T follicular helper cell (primary cell): ENCODE measurements at regions not wholly inside any gene's neighbourhood (a gene's known extent, or its start where the extent isn't known, plus 50 kb on each side); places are given as distances from the start of the nearest gene placed in this dataset.

Source experiments
- DNase-seq: peaks from one replicate; pipeline ENCODE4 v3.0.0-alpha.2; 2020; ENCODE audit warnings: low read depth

DNA sequence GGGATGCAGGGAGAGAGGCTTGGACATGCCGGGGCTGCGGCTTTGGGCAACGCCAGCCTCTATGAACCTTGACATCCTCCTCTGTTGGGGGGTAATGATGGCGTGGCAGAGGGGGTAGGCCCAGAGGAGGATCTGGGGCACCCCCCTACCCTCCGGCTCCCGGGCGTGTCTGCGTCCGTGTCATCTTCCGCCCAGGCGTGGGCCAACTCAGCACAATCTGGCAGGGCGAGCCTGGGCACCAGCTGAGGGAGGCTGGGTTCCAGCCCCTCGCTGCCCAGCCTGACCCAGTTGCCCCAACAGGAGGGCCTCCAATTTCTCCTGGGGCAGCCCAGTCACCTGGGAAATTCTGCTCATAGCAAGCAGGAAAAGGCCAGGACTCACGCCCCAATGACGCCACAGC is 62.9 kb upstream of the IL17B start:
- DNase-seq = no peak

DNA sequence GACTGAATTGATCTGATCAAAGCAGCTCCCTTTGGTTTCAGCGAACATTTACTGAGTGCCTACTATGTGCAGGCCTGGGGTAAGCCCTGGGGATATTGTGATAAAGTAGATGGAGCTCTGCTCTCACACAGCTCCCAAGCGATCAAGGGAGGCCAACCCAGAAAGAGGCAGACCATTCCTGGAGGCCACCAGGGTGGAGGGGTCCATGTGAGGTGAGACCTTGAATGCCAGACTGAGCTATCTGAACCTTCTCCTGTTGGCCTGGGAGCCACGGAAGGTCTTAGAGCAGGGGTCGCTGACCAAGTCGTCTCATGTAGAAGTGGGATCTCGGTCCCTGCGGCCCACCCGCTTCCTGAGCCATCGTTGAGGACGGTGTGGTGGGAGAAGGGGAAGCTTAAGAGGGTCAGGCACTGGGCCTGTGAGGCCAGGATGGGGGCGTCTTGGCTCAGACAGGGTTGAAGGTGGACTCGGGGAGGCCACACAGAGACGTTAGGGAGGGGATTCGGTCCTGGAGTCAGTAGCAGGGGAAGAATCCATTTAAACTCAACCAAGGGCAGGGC is 62.2 kb upstream of the IL17B start:
- DNase-seq = no peak

DNA sequence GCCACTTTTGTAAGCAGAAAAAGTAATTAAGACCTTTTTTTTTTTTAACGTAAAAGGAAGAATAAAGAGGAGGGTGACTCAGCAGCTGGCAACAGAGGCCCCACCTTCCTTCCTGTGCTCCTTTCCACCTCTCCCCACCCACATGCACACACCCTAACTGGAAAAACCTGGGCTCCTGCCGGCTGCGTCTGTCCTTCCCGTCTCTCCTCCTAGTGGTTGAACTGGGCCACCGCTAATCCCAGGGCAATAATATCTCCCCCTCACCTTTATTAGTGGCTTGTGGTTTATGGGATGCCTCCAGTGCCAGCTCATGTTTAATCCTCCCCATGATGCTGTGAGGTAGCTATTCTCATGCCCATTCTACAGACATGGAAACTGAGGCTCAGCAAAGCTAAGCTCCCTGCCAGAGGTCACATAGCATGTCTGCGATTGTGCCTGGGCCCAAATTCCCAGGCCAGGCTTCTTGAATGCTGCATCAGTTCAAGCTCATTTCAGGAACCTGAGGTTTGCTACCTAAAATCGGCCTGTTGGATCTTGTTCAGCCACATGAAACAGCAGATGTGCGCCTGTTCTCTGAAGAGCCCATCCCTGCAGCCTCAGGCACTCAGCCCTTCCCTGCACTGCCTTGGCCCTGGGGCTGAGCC is 60.9 kb upstream of the IL17B start:
- DNase-seq = no peak

DNA sequence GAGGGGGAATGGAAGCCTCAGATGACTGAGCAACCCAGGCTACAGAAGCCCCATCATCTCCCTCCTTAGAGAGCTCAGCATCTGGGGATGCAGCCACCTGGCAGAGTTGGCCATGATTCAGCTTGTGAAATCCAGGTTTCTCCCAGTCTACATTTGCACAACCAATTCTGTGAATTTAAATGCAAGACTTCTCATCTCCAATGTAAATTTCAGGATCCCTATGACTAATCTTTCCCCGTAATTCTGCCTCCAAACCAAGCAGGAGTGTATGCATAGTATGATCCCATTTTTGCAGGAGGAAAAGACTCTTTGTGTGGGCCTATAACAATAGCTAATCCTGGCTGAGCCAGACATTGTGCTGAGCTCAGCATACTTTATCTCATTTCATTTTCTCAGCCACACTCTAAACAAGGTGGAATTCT is 59.6 kb upstream of the IL17B start:
- DNase-seq = no peak

DNA sequence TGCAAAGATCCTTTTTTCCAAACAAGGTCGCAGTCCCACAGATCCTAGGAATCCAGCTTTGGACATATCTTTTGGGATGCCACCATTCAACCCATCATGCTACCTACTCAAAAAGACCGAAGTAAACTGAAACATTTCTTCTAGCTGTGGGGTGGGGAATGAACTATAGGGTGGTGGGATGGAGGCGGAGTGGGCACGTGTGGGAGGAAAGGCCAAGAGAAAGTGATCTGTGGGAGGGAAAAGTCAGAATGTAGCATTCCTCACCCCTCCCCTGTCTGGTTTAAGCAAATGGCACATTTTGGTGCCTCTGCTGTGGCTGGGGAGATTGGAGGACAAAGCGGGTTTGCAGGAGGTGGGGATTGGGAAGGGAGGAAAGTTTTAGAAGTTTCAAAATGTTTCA is 59.2 kb upstream of the IL17B start:
- no peak for DNase-seq

DNA sequence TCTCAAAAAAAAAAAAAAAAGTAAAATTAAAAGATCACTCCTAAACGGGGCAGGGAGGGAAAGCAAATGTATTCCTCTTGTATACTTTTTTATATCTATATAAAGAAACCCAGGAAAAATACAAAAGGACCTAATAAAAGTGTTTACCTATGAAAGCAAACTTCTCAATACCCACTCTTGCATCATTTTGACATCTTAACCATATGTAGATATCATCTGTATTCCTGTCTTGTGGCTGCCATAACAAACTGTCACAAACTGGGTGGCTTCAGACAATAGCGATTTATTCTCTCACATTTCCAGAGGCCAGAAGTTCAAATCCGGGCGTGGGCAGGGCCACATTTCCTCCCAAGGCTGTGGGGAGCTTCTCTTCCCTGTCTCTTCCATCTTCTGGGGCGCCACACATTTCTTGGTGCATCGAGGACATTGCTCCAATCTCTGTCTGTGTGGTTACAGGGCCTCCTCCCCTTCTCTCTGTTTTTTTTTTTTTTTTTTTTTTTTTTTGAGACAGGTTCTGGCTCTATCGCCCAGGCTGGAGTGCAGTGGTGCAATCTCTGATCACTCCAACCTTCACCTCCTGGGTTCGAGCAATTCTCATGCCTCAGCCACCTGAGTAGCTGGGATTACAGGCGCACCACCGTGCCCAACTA is 58.4 kb upstream of the IL17B start:
- DNase-seq = no peak

DNA sequence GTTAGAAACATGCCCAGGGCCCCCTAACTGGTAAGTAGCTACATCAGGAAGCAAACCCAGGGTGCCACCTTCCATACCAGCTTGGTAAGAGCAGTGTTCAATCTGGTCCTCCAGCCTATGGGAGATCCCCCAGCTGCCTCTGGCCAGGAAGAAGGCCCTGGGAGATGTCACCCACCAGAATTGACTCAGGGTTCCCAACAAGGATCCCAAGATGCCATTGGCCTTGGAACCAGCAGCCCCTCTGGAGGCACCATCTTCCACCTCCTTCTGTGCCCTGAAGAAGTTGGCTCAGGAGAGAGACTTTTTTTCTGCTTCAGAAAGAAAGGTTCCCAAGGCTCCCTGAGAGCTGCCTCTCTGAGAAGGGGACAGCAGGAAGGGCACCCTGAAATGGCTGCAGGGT is 56.6 kb upstream of the IL17B start:
- no peak for DNase-seq

DNA sequence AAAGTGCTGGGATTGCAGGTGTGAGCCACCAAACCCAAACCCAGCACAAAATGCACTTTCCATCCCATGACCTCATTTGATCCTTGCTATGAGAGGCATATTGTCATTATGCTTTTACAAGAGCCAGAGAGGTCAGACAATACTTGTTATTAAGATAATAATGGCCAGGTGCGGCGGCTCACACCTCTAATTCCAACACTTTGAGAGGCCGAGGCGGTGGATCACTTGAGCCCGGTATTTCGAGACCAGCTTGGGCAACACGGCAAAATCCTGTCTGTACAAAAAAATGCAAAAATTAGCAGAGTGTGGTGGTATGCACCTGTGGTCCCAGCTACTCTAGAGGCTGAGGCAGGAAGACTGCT is 55.9 kb upstream of the IL17B start:
- DNase-seq = no peak

DNA sequence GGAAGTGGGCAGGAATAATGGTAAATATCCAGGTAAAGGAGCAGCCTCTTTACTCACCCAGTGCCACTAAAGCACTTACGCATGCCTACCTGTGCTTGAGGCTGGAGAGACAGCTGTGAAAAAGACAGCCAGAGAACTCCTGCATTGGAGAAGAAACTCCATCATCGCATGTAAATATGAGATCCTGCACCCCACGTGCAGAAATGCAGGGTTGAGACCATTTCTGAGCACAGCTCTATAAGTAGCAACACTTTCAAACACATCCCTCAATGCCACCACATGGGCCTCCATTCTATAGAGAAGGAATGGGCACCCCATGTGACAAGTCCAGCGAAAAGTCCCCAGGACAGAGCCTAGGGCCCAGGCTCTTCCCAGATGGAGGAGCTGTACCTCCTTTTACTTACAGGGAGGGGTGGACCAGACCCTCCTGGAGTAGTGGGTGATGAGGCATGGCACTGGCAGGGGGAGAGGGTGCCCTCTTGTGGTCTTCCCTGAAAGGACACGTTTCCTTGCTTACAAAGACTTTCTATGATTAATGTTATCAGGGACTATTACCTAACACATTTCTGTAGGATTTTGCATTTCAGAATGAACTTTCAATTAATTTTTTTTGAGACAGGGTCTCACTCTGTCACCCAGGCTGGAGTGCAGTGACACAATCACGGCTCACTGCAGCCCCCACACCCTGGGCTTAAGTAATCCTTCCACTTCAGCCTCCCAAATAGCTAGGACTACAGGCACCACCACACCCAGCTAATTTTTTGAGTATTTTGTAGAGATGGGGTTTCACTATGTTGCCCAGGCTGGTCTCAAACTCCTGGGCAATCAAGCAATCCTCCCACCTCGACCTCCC is 55.3 kb upstream of the IL17B start:
- peak; percentile 13 for DNase-seq

DNA sequence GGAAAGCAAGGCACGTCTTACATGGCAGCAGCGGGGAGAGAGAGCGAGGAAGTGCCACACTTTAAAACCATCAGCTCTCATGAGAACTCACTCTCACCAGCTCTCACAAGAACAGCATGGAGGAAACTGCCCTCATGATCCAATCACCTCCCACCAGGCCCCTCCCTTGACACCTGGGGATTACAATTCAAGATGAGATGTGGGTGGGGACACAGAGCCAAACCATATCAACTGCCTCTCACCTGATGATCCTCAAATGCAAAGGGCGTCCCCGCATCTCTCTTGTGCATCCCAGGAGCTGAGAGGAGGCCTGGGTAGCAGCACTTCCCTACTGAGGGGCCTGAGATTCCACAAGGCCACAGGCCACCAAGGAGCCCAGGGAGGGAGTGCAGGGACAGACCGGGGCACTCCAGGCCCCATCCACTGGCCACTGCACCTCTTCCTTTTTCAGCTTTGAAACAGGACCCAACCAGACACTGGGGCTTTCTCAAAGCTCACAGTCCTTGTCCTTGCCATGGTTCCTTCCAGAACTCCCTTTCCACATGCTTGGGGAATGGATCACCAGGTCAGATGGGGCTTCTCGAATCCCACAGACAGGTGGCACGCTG is 54.5 kb upstream of the IL17B start:
- DNase-seq = no peak

DNA sequence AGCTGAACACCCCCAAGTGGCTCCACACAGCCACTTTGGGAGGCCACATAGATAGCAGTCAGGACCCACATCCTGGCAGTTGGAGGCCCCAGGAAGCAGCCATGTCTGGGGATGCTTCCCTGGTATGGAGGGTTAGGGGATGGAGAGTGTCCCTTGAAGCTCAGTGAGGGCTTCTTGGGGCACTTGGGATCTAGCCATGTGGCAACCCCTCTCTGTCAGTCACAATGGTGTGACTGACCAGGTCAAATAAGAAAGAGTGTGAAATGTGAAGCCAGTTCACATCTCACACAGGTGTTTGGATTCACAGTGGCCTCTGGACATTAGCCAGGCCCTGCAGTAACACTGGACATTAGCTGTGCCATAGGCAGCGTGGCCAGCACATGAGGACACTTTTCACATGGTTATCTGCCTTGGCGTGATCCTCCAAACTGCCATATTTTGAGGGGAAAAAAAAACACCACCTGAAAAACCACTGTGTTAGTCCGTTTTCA is 53.9 kb upstream of the IL17B start:
- DNase-seq = no peak

DNA sequence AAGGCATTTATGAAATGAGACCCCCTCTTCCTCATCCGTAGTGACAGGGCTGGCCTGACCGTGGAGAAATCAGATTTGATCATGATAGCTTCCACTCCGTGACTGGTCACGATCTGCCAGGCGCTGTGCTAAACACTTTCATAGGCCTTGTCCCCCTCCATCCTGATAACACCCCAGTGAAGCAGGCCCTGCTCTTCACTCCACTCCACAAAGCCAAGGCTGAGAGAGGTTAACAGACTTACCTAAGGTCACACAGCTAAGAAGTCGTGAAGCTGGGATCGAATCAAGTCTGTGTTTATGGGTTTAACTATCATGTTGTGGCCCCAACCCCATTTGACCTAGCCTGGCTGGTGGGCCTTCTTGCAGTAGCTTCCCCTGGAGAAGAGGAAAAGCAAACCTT is 53.3 kb upstream of the IL17B start:
- DNase-seq = no peak

DNA sequence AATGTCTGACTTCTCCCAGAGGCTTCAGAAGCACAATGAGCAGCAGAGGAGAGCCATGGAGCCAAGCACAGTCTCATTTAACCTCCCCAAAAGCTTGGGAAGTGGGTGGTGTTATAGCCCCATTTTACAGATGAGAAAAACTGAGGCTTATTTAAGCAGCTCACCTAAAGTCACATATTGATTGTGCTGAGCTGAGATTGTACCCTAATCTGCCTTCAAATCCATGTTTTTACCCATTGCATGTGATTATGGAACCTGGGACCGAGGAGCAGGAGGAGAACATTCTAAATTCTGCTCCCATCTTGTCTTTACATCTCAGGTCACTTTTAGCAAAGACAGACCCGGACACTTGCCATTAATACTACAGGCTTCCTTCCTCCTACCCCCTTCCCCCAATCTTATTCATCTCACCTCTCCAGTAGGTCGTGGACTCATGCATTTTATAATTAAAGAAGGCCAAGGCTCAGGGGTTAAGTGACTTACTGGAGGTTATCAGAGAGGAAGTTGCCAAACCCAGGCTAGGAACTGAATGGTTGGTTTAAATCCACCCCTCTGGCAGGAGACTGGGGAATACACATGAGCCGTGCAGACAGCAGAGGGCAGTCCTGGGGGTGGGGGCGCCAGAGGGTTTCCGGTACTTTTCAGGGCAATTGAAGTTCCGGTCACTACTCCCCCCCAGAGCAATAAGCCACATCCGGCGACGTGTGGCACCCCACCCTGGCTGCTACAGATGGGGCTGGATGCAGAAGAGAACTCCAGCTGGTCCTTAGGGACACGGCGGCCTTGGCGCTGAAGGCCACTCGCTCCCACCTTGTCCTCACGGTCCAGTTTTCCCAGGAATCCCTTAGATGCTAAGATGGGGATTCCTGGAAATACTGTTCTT is 51.0 kb upstream of the IL17B start:
- no peak for DNase-seq
